ENCODE measurements at regions not wholly inside any gene's neighbourhood (a gene's known extent, or its start where the extent isn't known, plus 50 kb on each side); places are given as distances from the start of the nearest gene placed in this dataset.
"Not testable (repeated sequence)": the region's sequence is repeated elsewhere in the genome, so short reads cannot be mapped to it uniquely, and the experiment has no call there.

DNA sequence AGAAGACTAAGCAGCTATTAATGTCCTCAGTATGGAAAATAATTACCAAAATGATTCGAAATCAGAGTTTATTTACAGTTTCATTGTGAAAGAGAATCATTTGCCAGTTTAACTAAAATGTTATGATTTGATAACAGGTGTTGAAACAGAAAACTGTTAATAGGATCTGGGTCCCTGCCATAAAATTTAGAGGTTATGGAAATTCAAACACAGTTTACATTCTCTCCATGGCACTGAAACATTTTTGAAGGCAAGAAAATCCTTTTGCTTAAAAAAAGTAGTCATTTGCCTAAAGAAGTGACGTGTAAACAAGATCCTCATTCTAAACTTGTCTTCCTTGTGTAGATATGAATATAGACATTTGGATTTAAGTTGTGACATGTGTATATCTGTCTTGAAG lies 743.8 kb downstream of the SLC4A3 start:
- Histone ChIP-seq H3K9me3 (no peaks in the 10 kb centered on the region), H3K4me1 (no peaks in the 10 kb centered on the region), H3K4me3 (no peak overlapping the region), H3K36me3 (no peaks in the 10 kb centered on the region), H3K27me3 (no peaks in the 10 kb centered on the region), H3K27ac (no peak overlapping the region)
- no peak for DNase-seq (ENCODE audit: low spot score in 2 of 2)
- TF ChIP-seq, protein P1, sequence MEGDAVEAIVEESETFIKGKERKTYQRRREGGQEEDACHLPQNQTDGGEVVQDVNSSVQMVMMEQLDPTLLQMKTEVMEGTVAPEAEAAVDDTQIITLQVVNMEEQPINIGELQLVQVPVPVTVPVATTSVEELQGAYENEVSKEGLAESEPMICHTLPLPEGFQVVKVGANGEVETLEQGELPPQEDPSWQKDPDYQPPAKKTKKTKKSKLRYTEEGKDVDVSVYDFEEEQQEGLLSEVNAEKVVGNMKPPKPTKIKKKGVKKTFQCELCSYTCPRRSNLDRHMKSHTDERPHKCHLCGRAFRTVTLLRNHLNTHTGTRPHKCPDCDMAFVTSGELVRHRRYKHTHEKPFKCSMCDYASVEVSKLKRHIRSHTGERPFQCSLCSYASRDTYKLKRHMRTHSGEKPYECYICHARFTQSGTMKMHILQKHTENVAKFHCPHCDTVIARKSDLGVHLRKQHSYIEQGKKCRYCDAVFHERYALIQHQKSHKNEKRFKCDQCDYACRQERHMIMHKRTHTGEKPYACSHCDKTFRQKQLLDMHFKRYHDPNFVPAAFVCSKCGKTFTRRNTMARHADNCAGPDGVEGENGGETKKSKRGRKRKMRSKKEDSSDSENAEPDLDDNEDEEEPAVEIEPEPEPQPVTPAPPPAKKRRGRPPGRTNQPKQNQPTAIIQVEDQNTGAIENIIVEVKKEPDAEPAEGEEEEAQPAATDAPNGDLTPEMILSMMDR (IDR thresholded peaks at IDR 0.05): no peak
- intact Hi-C loops (cut with DNase I): no loop called here

DNA sequence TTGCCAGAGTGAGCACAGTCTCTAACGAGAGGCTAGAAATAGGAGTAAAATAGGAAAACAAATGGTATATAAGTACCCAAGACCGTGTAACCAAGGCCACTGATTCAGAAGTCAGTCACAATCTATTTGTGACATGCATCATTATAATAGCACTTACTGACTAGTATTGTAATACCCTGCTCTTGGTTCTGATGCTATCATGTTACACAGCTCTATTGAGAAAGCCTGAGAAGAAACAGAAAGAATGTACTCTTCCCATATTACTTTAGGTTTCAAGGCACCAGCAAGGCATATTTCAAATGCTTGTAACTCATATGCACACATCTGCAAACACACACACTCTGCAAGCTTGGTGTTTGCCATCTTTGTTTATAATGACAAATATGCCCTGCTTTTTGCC lies 746.4 kb downstream of the SLC4A3 start:
- no peak overlapping the region for H3K4me3 ChIP-seq
- no peaks in the 10 kb centered on the region for H3K4me1 ChIP-seq
- H3K9me3 ChIP-seq: no peaks in the 10 kb centered on the region
- H3K36me3 ChIP-seq: no peaks in the 10 kb centered on the region
- no peak overlapping the region for H3K27ac ChIP-seq
- no peak for DNase-seq (ENCODE audit: low spot score in 2 of 2)
- intact Hi-C loops (cut with DNase I): no loop called here
- no peaks in the 10 kb centered on the region for H3K27me3 ChIP-seq
- TF ChIP-seq, protein P1 (IDR thresholded peaks at IDR 0.05): no peak

DNA sequence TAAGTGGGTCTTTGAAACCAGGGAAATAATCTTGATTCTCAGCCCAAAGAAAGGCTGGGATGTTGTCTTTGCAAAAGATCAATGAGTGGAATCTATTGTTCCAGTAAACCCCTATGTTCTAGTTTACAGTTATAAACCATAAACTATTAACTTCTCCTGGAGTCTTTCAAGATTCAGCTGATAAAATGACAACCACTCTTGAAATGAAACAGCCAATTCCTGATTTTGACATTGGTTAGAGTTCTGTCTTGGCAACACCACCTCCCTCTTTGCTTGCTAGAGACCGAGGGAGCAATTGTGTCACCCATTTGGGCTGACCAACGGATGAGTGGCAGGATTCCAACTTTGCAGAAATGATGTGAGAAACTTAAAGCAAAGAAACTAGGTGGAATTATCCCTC lies 746.9 kb downstream of the SLC4A3 start:
- Histone ChIP-seq H3K4me3 (no peak overlapping the region), H3K27ac (no peak overlapping the region), H3K36me3 (no peaks in the 10 kb centered on the region), H3K4me1 (no peaks in the 10 kb centered on the region), H3K9me3 (no peaks in the 10 kb centered on the region), H3K27me3 (no peaks in the 10 kb centered on the region)
- TF ChIP-seq, protein P1 (IDR thresholded peaks at IDR 0.05): no peak
- intact Hi-C loops (cut with DNase I): no loop called here
- no peak for DNase-seq (ENCODE audit: low spot score in 2 of 2)

DNA sequence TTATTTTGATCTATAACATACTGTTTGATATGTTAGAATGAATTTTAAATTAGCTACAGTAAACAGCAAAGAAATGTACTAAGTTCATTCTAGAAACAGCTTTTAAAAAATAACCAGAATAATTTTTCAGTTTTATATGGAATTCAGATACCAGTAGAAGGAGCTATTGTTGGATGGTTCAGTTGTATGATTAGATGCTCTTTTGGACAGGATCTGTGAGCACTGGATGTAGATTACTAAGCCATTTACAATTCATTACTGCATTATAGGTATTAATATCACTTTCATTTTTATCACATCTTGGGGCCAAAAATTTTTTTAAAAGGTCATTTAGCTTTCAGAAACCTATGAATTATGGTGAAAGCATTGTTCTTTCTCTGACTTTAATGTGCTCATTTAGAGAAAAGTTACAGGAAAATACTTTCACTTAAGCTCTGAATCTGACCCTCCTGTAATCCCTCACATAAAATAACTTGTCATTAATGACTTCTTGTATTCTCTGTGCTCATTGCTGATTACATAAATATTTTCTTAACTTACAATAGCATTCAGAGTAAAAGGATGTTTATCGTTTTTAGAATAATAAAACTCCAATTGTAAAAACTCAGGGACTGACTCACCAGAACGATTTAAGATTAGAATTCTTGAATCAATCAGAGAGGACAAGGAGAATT lies 750.2 kb downstream of the SLC4A3 start:
- DNase-seq (ENCODE audit: low spot score in 2 of 2): no peak
- H3K36me3 ChIP-seq: no peaks in the 10 kb centered on the region
- intact Hi-C loops (cut with DNase I): no loop called here
- H3K9me3 ChIP-seq: peaks cover 0 to 3% of the 10 kb centered on the region in 2 donors
- TF ChIP-seq, protein P1 (IDR thresholded peaks at IDR 0.05): no peak
- H3K27ac ChIP-seq: no peak overlapping the region
- no peaks in the 10 kb centered on the region for H3K4me1 ChIP-seq
- H3K4me3 ChIP-seq: no peak overlapping the region
- no peaks in the 10 kb centered on the region for H3K27me3 ChIP-seq

DNA sequence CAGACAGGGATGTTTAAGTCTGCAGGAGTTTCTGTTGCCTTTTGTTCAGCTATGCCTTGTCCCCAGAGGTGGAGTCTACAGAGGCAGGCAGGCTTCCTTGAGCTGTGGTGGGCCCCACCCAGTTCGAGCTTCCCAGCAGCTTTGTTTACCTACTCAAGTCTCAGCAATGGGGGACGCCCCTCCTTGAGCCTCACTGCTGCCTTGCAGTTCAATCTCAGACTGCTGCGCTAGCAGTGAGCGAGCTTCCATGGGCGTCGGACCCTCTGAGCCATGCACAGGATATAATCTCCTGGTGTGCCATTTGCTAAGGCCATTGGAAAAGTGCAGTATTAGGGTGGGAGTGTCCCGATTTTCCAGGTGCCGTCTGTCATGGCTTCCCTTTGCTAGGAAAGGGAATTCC lies 760.3 kb downstream of the SLC4A3 start:
- H3K27me3 ChIP-seq; H3K4me3 ChIP-seq; H3K4me1 ChIP-seq; H3K27ac ChIP-seq; H3K36me3 ChIP-seq; DNase-seq (ENCODE audit: low spot score in 2 of 2); H3K9me3 ChIP-seq; intact Hi-C loops (cut with DNase I): not testable (repeated sequence)

DNA sequence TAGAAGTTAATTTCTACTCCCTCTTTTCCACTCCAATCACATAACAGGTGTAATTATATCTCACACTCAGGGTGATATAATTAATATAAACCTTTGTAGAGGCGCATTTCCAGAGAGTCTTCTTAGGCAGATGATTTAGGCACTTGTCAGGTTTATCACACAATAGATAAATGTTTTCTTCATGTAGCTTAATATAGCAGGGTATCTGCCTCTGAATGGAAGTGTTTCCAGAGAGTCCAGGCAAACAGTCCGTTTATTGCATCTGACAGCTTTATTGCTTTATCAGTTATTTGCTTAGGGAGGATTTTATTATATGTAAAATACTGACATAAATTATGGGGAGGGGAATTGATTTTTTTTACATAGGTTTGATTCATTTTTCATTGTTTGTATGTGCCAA lies 766.3 kb downstream of the SLC4A3 start:
- Histone ChIP-seq H3K27ac (no peak overlapping the region), H3K27me3 (no peaks in the 10 kb centered on the region), H3K4me3 (no peak overlapping the region), H3K36me3 (no peaks in the 10 kb centered on the region), H3K9me3 (no peaks in the 10 kb centered on the region), H3K4me1 (no peaks in the 10 kb centered on the region)
- TF ChIP-seq, protein P1 (IDR thresholded peaks at IDR 0.05): no peak
- intact Hi-C loops (cut with DNase I): no loop called here
- no peak for DNase-seq (ENCODE audit: low spot score in 2 of 2)

All from ascending aorta (tissue), 2 donors.